KG1 (cell line): ENCODE measurements at regions not wholly inside any gene's neighbourhood (a gene's known extent, or its start where the extent isn't known, plus 50 kb on each side); places are given as distances from the start of the nearest gene placed in this dataset.

Source experiments
- DNase-seq: peaks from one replicate; lab custom pipeline; 2025; lab: John Stamatoyannopoulos, UW

- DNase-seq, result no peak
These were observed 830.4 kb upstream of the COBL start for GRCh38 chr7:52146871-52147634.

DNA sequence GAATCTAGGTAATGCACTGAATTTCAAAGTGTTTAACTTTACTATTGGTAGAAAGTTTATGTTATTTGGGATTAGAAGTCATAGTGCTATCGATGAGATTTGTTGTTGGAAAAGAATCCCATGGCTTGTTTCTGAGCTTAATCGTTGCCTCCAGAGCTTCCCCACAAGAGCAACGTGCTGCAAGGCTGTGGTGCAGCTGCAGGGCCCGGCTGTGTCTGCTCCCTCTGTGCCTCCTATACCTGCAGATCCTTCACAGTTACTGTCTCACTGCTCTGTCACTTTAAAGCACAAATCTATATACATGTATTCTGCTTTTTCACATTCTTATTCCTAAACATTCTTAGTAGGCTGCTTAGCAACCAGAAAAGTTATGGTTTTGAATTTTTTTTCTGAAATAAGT, 826.6 kb upstream of the COBL start:
- DNase-seq, result no peak

- DNase-seq, result no peak
These were observed 824.2 kb upstream of the COBL start for GRCh38 chr7:52140851-52141250.

- no peak for DNase-seq
These were observed 818.8 kb upstream of the COBL start for GRCh38 chr7:52135403-52135802.

GRCh38 chr7:52129278-52129677, 812.7 kb upstream of the COBL start:
- no peak for DNase-seq

GRCh38 chr7:52120912-52121311, 804.3 kb upstream of the COBL start:
- no peak for DNase-seq

GRCh38 chr7:52119537-52119936, 802.9 kb upstream of the COBL start:
- no peak for DNase-seq

- DNase-seq, result no peak
These were observed 797.9 kb upstream of the COBL start for GRCh38 chr7:52114509-52114908.

GRCh38 chr7:52114056-52114455, 797.4 kb upstream of the COBL start:
- no peak for DNase-seq

- DNase-seq, result no peak
These were observed 790.7 kb upstream of the COBL start for GRCh38 chr7:52107355-52107754.

- DNase-seq, result no peak
These were observed 779.3 kb upstream of the COBL start for GRCh38 chr7:52095861-52096260.

- DNase-seq, result no peak
These were observed 775.4 kb upstream of the COBL start for GRCh38 chr7:52091996-52092395.

DNA sequence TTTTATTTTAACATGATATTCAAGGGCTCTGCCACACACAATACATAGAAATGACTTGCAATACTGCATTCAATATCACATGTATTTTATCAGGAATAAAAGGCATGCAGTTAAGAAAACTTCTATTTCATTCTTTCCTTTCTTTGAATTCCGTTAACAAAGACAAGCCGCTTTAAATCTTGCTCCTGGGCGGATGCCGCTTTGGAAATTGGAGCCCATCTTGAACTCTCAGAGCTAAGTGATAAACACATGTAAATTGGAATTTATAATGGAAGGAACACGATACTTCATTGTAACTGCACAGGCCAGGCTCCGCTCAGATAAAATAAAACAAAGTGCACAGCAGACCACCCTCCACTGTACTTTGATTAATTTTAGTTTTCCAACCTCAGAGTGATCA, 774.5 kb upstream of the COBL start:
- no peak for DNase-seq

GRCh38 chr7:52088008-52088901, 771.6 kb upstream of the COBL start:
- DNase-seq, result no peak

DNA sequence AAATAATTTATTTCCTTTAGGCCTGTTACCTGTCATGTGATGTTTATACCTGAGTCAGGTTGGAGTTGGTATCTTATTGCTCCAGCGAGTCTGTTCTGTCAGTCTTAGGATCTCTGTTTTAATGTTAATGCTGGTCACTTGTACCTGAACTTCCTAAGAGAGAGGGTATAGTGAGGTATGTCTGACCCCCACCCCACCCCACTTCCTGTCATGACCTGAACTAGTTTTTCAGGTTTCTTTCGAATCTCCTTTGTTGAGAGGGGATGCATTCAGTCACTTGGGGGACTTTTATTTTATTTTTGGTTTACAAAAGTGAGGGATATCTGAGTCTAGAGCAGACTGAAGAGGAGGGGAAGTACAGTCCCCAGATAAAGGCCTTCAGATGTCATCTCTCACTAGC, 769.0 kb upstream of the COBL start:
- no peak for DNase-seq

DNA sequence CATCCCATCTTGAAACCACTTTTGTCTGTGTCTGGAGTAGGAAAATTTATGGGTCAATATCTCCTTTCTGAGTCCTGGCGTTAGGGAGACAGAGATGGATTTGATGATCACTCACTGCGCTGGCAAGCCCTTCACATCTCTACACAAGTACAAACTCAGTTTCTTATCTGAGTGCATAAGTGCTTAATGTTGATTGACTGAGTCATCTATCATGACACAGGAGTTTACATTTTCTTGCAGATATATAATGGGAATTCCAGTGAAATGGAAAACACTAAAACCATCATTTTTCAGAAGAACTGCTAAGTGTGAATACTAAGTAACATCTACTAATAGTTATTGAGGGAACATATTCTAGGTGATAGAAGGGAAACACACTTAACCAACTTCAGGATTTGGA, 763.9 kb upstream of the COBL start:
- no peak for DNase-seq

- no peak for DNase-seq
These were observed 763.1 kb upstream of the COBL start for GRCh38 chr7:52079726-52080125.

DNA sequence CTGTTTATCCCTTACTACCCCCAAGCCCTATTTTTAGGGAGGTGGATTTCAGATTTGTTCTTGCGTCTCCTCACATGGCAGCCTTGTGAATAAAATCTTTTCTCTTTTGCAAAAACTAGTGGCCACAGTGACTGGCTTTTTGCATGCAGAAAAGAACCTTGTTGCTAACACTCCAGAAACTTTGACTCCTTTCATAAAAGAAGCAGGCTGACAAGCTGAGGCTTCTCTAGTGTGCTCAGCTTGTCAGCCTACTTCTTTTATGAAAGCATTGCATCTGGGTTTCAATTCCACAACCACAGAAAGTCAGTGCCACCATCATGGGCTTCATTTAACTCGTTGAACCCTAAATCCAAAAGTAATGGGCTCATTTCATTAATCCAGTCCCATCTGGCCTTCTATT, 761.0 kb upstream of the COBL start:
- no peak for DNase-seq

- DNase-seq, result no peak
These were observed 758.3 kb upstream of the COBL start for GRCh38 chr7:52074912-52075311.

GRCh38 chr7:52074071-52074470, 757.5 kb upstream of the COBL start:
- DNase-seq, result no peak

- no peak for DNase-seq
These were observed 755.1 kb upstream of the COBL start for GRCh38 chr7:52071744-52072143.

DNA sequence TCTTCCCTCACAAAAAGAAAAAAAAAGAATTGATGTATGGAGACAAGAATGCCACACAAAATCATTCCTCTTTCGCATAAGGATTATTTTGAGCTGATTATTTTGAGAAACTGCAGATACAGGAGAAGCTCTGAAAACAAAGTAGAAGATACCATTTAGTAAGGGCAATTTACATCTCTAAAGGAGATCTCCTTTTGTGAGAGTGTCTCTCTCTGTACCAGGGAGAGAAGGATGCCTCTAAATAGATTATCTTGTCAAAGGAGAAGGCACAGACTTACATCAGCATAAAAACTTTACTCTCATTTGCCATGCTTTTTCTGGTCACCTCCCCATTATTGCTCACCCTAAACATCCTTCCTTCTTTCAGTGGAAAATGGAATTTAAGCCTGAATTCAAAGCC, 747.9 kb upstream of the COBL start:
- no peak for DNase-seq

- DNase-seq, result no peak
These were observed 745.1 kb upstream of the COBL start for GRCh38 chr7:52061666-52062065.
